ENCODE measurements at regions not wholly inside any gene's neighbourhood (a gene's known extent, or its start where the extent isn't known, plus 50 kb on each side); places are given as distances from the start of the nearest gene placed in this dataset.
"Not testable (repeated sequence)": the region's sequence is repeated elsewhere in the genome, so short reads cannot be mapped to it uniquely, and the experiment has no call there.

- DNase-seq (ENCODE audit: low read depth) = peak; percentile 37
Measured at GRCh38 chr2:87456477-87457128, 291.3 kb upstream of the PLGLB2 start.

DNA sequence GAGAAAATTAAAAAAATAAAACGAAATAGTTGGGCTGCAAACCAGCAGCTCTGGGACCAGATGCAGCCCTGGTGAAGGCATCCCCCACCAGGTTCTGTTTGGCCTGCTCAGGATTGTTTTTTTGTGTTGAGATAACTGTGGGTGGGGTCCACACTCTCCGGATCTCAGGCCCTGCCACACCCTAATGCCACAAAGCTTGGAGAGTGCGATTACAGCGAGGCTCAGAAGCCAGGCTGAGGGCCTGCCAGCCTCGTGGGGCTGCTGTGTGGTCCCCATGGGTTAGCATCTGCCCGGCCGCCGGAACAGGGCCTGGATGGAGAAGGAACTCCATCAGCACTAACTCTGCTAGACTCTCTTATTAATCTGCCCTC lies 290.8 kb upstream of the PLGLB2 start:
- DNase-seq (ENCODE audit: low read depth) = not testable (repeated sequence)

DNA sequence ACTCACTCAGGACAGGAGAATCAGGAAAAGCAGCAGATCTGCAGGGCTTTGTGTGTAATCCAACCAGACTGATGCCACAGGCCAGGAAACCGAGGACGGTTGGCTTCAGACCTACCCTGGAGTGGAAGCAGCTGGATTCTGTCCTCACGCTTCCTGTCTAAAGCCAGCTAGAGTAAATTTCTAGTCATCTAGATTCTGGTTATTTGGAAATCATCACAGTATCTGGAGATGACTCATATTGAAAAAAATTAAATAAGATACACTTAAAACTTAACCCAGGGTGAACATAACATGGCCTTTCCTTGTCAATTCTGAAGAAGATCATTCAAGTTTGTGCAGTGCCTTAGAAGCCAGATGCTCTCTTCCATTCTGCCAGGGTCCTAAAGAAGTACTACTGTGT lies 288.9 kb upstream of the PLGLB2 start:
- DNase-seq (ENCODE audit: low read depth) = not testable (repeated sequence)

DNA sequence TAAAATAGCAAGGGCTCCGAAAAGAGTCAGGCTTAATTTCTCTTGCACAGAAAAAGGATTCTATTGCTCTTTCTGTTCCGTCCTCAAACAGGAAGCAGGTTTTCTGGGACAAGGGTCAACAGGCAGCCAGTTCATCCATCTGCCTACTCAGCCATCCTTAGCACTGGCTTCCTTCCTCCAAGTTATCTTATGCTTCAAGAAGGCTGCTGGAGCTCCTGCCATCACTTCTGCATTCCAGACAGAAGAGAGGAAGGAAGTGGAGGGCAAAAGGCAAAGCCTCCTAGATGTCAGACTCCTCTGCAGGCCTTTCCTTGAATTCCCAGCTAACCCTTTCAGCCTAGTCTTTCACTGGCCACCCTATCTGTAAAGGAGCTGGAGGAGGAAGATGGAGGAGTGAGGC lies 287.8 kb upstream of the PLGLB2 start:
- DNase-seq (ENCODE audit: low read depth) = not testable (repeated sequence)

GRCh38 chr2:87460662-87461061 lies 287.2 kb upstream of the PLGLB2 start:
- not testable (repeated sequence) for DNase-seq (ENCODE audit: low read depth)

GRCh38 chr2:87461671-87462070 lies 286.2 kb upstream of the PLGLB2 start:
- DNase-seq (ENCODE audit: low read depth) = not testable (repeated sequence)

GRCh38 chr2:87464219-87464618 lies 283.7 kb upstream of the PLGLB2 start:
- not testable (repeated sequence) for DNase-seq (ENCODE audit: low read depth)

GRCh38 chr2:87465730-87466129 lies 282.2 kb upstream of the PLGLB2 start:
- not testable (repeated sequence) for DNase-seq (ENCODE audit: low read depth)

- not testable (repeated sequence) for DNase-seq (ENCODE audit: low read depth)
Measured at GRCh38 chr2:87466591-87467120, 281.2 kb upstream of the PLGLB2 start.

- not testable (repeated sequence) for DNase-seq (ENCODE audit: low read depth)
Measured at GRCh38 chr2:87468429-87468981, 279.4 kb upstream of the PLGLB2 start.

- DNase-seq (ENCODE audit: low read depth) = peak; percentile 11
Measured at GRCh38 chr2:87469180-87470151, 278.4 kb upstream of the PLGLB2 start.

- DNase-seq (ENCODE audit: low read depth) = not testable (repeated sequence)
Measured at GRCh38 chr2:87470381-87471380, 277.2 kb upstream of the PLGLB2 start.

DNA sequence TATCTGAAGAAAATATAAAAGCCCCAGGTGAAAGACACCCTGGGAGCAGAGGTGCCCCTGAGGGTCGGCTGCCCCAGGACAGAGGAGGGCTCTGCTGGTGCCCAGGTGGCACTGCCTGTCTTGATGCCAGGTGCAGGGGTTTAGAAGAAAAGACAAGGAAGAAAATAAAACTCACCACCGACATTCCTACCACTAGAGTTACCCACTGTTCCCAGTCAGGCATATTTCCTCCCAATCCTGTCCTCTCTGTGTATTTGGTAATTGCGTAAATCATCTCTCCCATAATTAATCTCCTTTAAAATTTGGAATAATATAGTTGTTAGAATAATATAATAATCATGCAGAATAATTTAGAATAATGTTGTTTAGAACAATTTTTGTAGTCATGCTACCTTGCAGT lies 276.4 kb upstream of the PLGLB2 start:
- not testable (repeated sequence) for DNase-seq (ENCODE audit: low read depth)

DNA sequence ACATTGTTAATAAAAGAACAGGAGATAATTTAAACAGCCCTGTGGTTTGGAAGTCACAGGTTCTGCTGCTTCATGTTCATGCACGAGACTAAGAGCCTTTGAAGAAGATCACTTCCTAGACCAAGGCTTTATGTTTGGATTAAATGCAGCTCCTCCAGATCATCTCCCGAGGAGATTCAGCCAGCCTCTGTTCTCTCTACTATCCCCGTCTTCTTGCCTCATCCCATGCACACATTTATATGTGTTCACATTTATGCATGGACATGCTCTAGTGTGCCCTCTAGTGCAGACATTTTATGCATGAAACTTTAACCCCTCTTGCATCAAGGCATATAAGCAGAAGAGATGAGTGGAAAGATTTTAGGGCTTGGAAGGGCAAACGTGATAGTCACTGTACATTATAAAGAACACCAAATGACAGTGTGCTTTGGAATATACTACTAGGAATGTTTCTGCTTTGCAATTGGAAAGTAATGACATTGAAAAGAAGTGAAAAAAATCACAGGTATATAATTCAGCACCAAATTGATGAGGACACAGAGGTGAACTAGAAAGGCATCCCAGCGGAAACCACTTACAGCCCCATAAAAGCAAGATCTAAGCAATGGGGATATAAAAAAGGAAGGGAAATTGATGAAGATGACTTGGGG lies 271.5 kb upstream of the PLGLB2 start:
- not testable (repeated sequence) for DNase-seq (ENCODE audit: low read depth)

GRCh38 chr2:87476936-87477335 lies 271.0 kb upstream of the PLGLB2 start:
- DNase-seq (ENCODE audit: low read depth) = not testable (repeated sequence)

GRCh38 chr2:87477669-87478428 lies 270.0 kb upstream of the PLGLB2 start:
- DNase-seq (ENCODE audit: low read depth) = not testable (repeated sequence)

DNA sequence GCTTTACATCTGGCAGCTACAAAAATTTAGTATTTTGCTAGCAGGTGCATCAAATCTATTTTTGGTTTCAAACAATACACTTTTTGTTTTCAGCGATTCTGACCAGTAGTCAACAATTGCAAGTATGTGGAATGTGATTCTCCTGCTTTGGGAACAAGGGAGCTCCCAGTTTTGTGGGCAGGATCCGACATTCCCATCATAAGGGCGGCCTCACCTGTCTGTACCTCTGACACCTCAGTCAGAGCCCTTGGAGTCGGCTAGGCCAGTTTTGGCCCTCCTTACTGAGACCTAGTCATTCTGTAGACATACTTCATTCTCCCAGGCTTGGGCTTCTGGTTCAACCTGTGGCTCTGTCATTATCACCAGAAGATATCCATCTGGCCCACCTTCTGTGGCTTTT lies 269.0 kb upstream of the PLGLB2 start:
- not testable (repeated sequence) for DNase-seq (ENCODE audit: low read depth)

GRCh38 chr2:87483093-87483680 lies 264.7 kb upstream of the PLGLB2 start:
- DNase-seq (ENCODE audit: low read depth) = not testable (repeated sequence)

DNA sequence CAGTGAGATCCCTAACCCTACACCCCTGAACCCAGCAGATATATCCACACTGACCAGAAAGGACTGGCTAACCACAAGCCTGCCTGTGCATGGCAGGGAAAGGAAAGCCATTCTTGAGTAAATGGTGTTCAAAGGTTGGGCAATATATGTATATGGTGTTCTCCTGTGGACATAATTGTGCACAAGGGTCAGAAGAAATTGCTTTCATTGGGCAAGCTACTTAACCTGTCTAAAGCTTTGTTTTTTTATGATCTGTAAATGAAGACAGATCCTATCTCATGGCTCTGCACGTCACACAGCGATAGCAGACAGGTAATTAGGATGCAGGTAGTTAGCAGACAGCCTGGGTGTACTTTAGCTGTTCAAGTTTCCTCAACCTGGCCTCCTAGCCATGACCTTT lies 263.5 kb upstream of the PLGLB2 start:
- DNase-seq (ENCODE audit: low read depth) = not testable (repeated sequence)

Measured in Daoy (cell line).